Upper lobe of left lung (tissue), 6 donors: ENCODE measurements at regions not wholly inside any gene's neighbourhood (a gene's known extent, or its start where the extent isn't known, plus 50 kb on each side); places are given as distances from the start of the nearest gene placed in this dataset.
A peak's percentile ranks its signal among the peaks of the same experiment; 100 is the strongest.

Source experiments
- ATAC-seq, 2 donors: fragments of 200-7000 bp; cut with Tn5 transposase; one replicate each; pipeline ENCODE4 v1.9.1; 2022; ENCODE audit warnings: mild to moderate bottlenecking in 2 of 2, moderate library complexity in 2 of 2; ENCODE audit not compliant: low FRiP score in 2 of 2
- DNase-seq, 2 donors: peaks; one replicate each; pipeline ENCODE4 v3.0.0-alpha.2; 2019 to 2020
- H3K27ac ChIP-seq, 4 donors: fragments of 200-600 bp; sonication (generic); one replicate each; pipeline ENCODE4 v1.5.1; 2016 to 2019
- H3K27me3 ChIP-seq, 4 donors: fragments of 200-600 bp; sonication (generic); one replicate each; pipeline ENCODE4 v1.5.1; 2017 to 2019
- H3K36me3 ChIP-seq, 4 donors: fragments of 200-600 bp; sonication (generic); one replicate each; pipeline ENCODE4 v1.5.1; 2016 to 2019
- H3K4me1 ChIP-seq, 4 donors: fragments of 200-600 bp; sonication (generic); one replicate each; pipeline ENCODE4 v1.5.1; 2018 to 2019
- H3K4me3 ChIP-seq, 4 donors: fragments of 200-600 bp; sonication (generic); one replicate each; pipeline ENCODE4 v1.5.1; 2017 to 2019; ENCODE audit warnings: mild to moderate bottlenecking in 2 of 4, moderate library complexity in 1 of 4
- H3K9me3 ChIP-seq, 4 donors: fragments of 200-600 bp; sonication (generic); one replicate each; pipeline ENCODE4 v1.5.1; 2018 to 2019
- EP300 ChIP-seq, 4 donors: sonication (generic); formaldehyde crosslinking; IDR thresholded peaks; one replicate each; pipeline ENCODE4 v1.5.1; 2017; ENCODE audit warnings: antibody characterized with exemption in 4 of 4, control low read depth in 2 of 4
- POLR2A ChIP-seq, 4 donors: fragments of 450-650 bp; IDR thresholded peaks; one replicate each; pipeline ENCODE4 v1.5.1; 2016 to 2017; ENCODE audit warnings: antibody characterized with exemption in 4 of 4, mild to moderate bottlenecking in 2 of 4
- POLR2AphosphoS5 ChIP-seq, 2 donors: sonication (generic); formaldehyde crosslinking; IDR thresholded peaks; one replicate each; pipeline ENCODE4 v1.5.1; 2017; ENCODE audit warnings: antibody characterized with exemption in 2 of 2
- WGBS, 2 donors: methylation state at CpG; one replicate each; pipeline ENCODE4 v1.1.5; 2017 to 2018; 5-methylcytosine and 5-hydroxymethylcytosine counted together
- TF ChIP-seq, protein P1 (sequence below), 6 experiments: fragments of 450-650 bp in 4 of 6; fragments of 200-600 bp in 2 of 6; sonication (generic) in 2 of 6; IDR thresholded peaks; one replicate each; pipeline ENCODE4 v1.5.1; 2016 to 2019; ENCODE audit warnings: antibody characterized with exemption in 6 of 6
- donor health status: DM: no; HTN: no; CAD: no; lungs with moderate emphysema.
- donor health status: DM: no; HTN: yes; CAD: no; lungs with severe emphysema.

DNA sequence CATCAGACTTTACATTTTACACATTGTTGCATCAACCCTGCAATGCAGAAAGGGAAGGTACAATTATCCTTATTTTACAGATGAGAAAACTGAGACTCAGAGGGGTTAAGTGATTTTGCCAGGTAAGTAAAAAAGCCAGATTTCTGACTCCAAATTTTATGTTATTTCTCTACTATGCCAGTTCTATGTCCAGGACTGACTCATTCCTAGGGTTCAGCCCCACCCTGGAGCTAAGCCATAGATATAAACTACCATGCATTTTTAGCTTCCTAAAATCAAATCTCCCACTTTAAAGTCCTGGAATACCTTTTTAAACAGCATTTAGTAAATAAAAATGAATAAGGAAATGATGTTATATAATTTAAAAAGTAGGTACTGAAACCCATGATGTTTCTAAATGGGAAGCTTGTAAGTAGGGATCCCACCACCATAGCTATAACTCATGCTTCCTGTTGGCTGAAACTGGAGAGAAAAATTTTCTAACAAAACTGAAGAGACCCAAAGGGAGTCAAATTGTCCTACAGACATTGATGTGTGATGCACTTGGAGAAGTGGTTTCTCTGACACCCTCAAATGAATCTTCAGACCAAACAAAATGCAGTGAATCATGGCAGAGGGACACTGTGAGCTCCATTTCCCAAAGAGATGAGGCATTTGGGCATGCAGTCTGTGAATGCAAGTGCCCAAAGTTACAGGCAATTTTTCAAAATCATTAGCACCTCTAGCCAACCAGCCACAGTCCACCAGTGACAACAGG lies 301.7 kb upstream of the UMPS start:
- DNase-seq, result no peak
- no peak for TF ChIP-seq POLR2A (IDR thresholded peaks at IDR 0.05)
- Histone ChIP-seq H3K4me3 (no peak overlapping the region), H3K27ac (no peak overlapping the region), H3K27me3 (no peaks in the 10 kb centered on the region), H3K36me3 (peaks cover 0 to 10% (median 0%) of the 10 kb centered on the region in 4 donors), H3K9me3 (no peaks in the 10 kb centered on the region), H3K4me1 (no peaks in the 10 kb centered on the region)
- no peak for ATAC-seq

DNA sequence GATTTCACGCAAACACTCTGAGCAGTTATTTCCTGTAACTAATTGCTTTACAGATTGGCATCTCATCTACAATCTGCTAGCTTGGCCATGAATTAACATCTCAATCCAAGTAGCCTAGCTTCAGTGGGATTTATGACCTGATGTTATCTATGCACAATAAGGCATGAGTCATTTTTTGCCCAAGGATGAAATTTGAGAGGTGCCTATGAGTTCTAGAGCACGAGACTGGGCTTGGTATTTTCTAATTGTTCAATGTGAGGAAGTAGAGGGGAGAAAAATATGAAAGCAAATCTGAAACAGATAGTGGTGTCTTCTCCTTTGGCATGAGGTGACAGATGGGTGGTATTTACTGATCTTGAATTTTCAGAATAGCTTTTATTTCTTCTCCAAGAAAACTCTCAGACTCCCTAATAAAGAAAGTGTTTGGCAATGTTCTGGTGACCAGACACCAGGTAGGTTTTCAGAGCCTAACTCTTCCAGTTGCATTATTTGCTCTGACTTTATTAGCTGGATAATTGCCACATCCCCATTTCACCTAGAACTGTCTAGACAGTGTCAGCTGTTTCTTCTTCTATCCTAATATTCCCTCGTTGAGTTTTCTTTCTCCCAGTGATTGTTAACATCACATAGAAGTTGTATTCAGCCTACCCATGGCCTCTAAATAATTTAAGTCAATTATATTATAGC lies 301.0 kb upstream of the UMPS start:
- WGBS, 2 donors, result 44 to 63% methylated on average over 3 of the region's 3 CpGs
- DNase-seq, result no peak
- peaks cover 0 to 10% (median under 1%) of the 10 kb centered on the region in 4 donors for H3K36me3 ChIP-seq
- H3K4me1 ChIP-seq, result no peaks in the 10 kb centered on the region
- TF ChIP-seq POLR2AphosphoS5 (IDR thresholded peaks at IDR 0.05), result no peak
- TF ChIP-seq, protein P1, sequence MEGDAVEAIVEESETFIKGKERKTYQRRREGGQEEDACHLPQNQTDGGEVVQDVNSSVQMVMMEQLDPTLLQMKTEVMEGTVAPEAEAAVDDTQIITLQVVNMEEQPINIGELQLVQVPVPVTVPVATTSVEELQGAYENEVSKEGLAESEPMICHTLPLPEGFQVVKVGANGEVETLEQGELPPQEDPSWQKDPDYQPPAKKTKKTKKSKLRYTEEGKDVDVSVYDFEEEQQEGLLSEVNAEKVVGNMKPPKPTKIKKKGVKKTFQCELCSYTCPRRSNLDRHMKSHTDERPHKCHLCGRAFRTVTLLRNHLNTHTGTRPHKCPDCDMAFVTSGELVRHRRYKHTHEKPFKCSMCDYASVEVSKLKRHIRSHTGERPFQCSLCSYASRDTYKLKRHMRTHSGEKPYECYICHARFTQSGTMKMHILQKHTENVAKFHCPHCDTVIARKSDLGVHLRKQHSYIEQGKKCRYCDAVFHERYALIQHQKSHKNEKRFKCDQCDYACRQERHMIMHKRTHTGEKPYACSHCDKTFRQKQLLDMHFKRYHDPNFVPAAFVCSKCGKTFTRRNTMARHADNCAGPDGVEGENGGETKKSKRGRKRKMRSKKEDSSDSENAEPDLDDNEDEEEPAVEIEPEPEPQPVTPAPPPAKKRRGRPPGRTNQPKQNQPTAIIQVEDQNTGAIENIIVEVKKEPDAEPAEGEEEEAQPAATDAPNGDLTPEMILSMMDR (IDR thresholded peaks at IDR 0.05), result no peak
- no peak for TF ChIP-seq EP300 (IDR thresholded peaks at IDR 0.05)
- TF ChIP-seq POLR2A (IDR thresholded peaks at IDR 0.05), result no peak
- no peak overlapping the region for H3K4me3 ChIP-seq
- H3K27me3 ChIP-seq, result no peaks in the 10 kb centered on the region
- ATAC-seq, result no peak
- no peaks in the 10 kb centered on the region for H3K9me3 ChIP-seq
- no peak overlapping the region for H3K27ac ChIP-seq

DNA sequence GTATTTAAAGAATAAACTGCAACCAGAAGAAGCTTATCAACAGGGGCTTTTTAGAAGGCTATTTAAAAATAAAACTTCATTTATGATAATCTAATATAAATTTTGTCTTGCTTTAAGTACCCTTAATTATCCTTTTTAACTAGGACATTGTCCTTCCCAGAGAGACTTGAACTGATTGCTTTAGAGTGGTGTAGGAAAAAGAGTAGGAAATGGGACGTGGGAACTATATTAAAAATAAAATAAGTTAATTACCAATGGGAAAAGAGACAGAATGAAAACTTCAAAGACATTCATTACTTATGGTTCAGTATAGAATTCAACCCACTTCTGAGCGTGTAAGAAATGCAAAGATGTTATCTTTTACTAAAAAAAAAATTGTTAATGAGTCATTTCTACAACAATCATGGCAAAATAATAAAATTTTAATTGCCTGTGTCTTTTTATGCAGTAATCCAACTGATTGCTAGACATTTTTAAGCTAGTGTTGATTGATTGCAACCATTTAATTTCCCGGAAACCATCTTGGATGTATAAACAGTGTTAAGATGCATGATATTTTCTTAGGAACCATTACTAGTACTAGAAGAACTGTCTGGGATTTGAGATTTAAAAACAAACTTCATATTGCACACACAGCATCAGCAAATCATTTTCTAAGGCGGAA lies 298.8 kb upstream of the UMPS start:
- DNase-seq, result no peak
- ATAC-seq, result no peak
- Histone ChIP-seq H3K9me3 (no peaks in the 10 kb centered on the region), H3K4me3 (no peak overlapping the region), H3K27me3 (no peaks in the 10 kb centered on the region), H3K36me3 (peaks cover 0 to 4% (median 2%) of the 10 kb centered on the region in 4 donors), H3K4me1 (no peaks in the 10 kb centered on the region), H3K27ac (no peak overlapping the region)
- TF ChIP-seq POLR2AphosphoS5 (IDR thresholded peaks at IDR 0.05) (no peak), EP300 (IDR thresholded peaks at IDR 0.05) (no peak), POLR2A (IDR thresholded peaks at IDR 0.05) (no peak)
- TF ChIP-seq, protein P1 (IDR thresholded peaks at IDR 0.05), result no peak
- WGBS, 2 donors, result 82 to 92% methylated on average over 4 of the region's 4 CpGs

DNA sequence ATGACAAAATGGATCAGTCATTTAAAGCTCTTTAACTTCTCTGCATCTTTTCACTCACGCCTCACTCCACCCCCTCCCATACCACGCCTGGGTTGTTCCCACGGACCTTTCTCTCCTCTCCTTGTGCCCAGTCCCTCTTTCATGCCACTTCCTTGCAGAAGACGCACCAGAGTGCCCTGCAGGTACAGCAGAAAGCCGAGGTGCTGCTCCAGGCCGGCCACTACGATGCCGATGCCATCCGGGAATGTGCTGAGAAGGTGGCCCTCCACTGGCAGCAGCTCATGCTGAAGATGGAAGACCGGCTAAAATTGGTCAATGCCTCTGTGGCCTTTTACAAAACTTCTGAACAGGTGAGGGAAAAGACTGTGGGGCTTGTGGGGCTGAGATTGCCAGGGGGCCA lies 296.1 kb upstream of the UMPS start:
- H3K9me3 ChIP-seq, result no peaks in the 10 kb centered on the region
- H3K36me3 ChIP-seq, result peaks cover 0 to 5% (median 2%) of the 10 kb centered on the region in 4 donors
- no peak overlapping the region for H3K4me3 ChIP-seq
- 96% methylated on average over 10 of the region's 10 CpGs for whole genome bisulfite sequencing, 2 donors
- ATAC-seq (no peak), DNase-seq (peak in 1 of 2 donors; percentile 37)
- no peaks in the 10 kb centered on the region for H3K27me3 ChIP-seq
- no peaks in the 10 kb centered on the region for H3K4me1 ChIP-seq
- H3K27ac ChIP-seq, result no peak overlapping the region
- TF ChIP-seq POLR2AphosphoS5 (IDR thresholded peaks at IDR 0.05) (no peak), POLR2A (IDR thresholded peaks at IDR 0.05) (no peak)

DNA sequence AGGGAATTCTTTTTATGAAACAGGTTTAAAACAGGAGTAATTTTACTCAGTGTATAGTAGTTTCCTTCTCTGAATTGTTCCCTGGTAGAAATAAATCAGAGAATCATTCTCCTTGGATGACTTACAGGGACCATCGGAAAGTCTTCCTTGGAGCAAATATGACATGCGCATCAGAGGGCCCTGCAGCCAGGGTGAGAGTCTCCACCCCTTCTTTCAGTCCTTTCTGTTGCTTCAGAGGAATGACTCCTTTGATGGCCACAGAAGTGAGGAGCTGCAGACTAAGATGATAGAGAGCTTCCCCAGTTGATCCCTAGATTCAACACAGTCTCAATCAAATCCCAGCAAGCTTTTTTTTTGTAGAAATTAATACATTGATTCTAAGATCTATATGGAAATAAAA lies 294.8 kb upstream of the UMPS start:
- ATAC-seq, result no peak
- H3K27me3 ChIP-seq, result no peaks in the 10 kb centered on the region
- H3K4me1 ChIP-seq, result no peaks in the 10 kb centered on the region
- WGBS, 2 donors, result 95 to 96% methylated on average over 2 of the region's 2 CpGs
- no peaks in the 10 kb centered on the region for H3K9me3 ChIP-seq
- H3K4me3 ChIP-seq, result no peak overlapping the region
- TF ChIP-seq POLR2AphosphoS5 (IDR thresholded peaks at IDR 0.05) (no peak), POLR2A (IDR thresholded peaks at IDR 0.05) (no peak), EP300 (IDR thresholded peaks at IDR 0.05) (no peak)
- TF ChIP-seq, protein P1 (IDR thresholded peaks at IDR 0.05), result no peak
- no peak for DNase-seq
- peaks cover 0 to 11% (median 2%) of the 10 kb centered on the region in 4 donors for H3K36me3 ChIP-seq
- no peak overlapping the region for H3K27ac ChIP-seq
